Uterus (tissue), 3 donors: ENCODE measurements at regions not wholly inside any gene's neighbourhood (a gene's known extent, or its start where the extent isn't known, plus 50 kb on each side); places are given as distances from the start of the nearest gene placed in this dataset.

Experiments used
- DNase-seq, 2 donors: peaks; one replicate each; pipeline ENCODE4 v3.0.0-alpha.2; 2019 to 2020
- H3K27ac ChIP-seq, 2 donors: fragments of 200-600 bp; sonication (generic); 1 replicate in 1 of 2; 2 replicates in 1 of 2; pipeline ENCODE4 v1.5.1; 2016 to 2018
- H3K27me3 ChIP-seq, 2 donors: fragments of 200-600 bp; sonication (generic); one replicate each; pipeline ENCODE4 v1.5.1; 2018 to 2019; ENCODE audit warnings: control low read depth in 1 of 2
- H3K36me3 ChIP-seq, 2 donors: fragments of 200-600 bp; sonication (generic); one replicate each; pipeline ENCODE4 v1.5.1; 2019; ENCODE audit warnings: control low read depth in 1 of 2
- H3K4me1 ChIP-seq, 2 donors: fragments of 200-600 bp; sonication (generic); one replicate each; pipeline ENCODE4 v1.5.1; 2018 to 2019; ENCODE audit warnings: control low read depth in 1 of 2
- H3K4me3 ChIP-seq, 2 donors: fragments of 200-600 bp; sonication (generic); 1 replicate in 1 of 2; 2 replicates in 1 of 2; pipeline ENCODE4 v1.5.1; 2018 to 2019; ENCODE audit warnings: mild to moderate bottlenecking in 1 of 2
- H3K9me3 ChIP-seq, 2 donors: fragments of 200-600 bp; sonication (generic); one replicate each; pipeline ENCODE4 v1.5.1; 2019; ENCODE audit warnings: control low read depth in 1 of 2
- CTCF ChIP-seq, 4 experiments: fragments of 200-600 bp in 2 of 4; fragments of 450-650 bp in 2 of 4; sonication (generic) in 2 of 4; IDR thresholded peaks; one replicate each; pipeline ENCODE4 v1.5.1; 2016 to 2019; ENCODE audit warnings: antibody characterized with exemption in 4 of 4, mild to moderate bottlenecking in 2 of 4, moderate library complexity in 1 of 4
- POLR2A ChIP-seq, 2 donors: fragments of 450-650 bp; IDR thresholded peaks; one replicate each; pipeline ENCODE4 v1.6.1; 2016; ENCODE audit warnings: antibody characterized with exemption in 2 of 2, mild to moderate bottlenecking in 1 of 2, moderate library complexity in 1 of 2
- intact Hi-C: fragments of 100-400 bp; cut with DNase I; formaldehyde crosslinking; loops from one replicate; pipeline ENCODE4 v1.15.1; 2023; ENCODE audit warnings: low total_unique reads
- donor health status: DM: yes; HTN: yes; CAD: no.

- no peak for DNase-seq
- no peak overlapping the region for H3K27ac ChIP-seq
- TF ChIP-seq CTCF (IDR thresholded peaks at IDR 0.05) = no peak
- no peak for TF ChIP-seq POLR2A (IDR thresholded peaks at IDR 0.05)
Measured at GRCh38 chr14:98910061-98910460, 361.9 kb downstream of the BCL11B start.

GRCh38 chr14:98912655-98913054 lies 359.3 kb downstream of the BCL11B start:
- Histone ChIP-seq H3K36me3 (no peaks in the 10 kb centered on the region), H3K27me3 (no peaks in the 10 kb centered on the region), H3K9me3 (no peaks in the 10 kb centered on the region), H3K27ac (no peak overlapping the region), H3K4me1 (no peaks in the 10 kb centered on the region), H3K4me3 (no peak overlapping the region)
- TF ChIP-seq CTCF (IDR thresholded peaks at IDR 0.05) (no peak), POLR2A (IDR thresholded peaks at IDR 0.05) (no peak)
- intact Hi-C loops = no loop called here
- no peak for DNase-seq

More at GRCh38 chr14:98910061-98910460, 361.9 kb downstream of the BCL11B start:
- Histone ChIP-seq H3K36me3 (no peaks in the 10 kb centered on the region), H3K27me3 (no peaks in the 10 kb centered on the region), H3K4me3 (no peak overlapping the region), H3K9me3 (no peaks in the 10 kb centered on the region), H3K4me1 (no peaks in the 10 kb centered on the region)
- intact Hi-C loops = no loop called here

- H3K4me1 ChIP-seq = no peaks in the 10 kb centered on the region
- H3K27me3 ChIP-seq = no peaks in the 10 kb centered on the region
- no peak overlapping the region for H3K4me3 ChIP-seq
- no peaks in the 10 kb centered on the region for H3K36me3 ChIP-seq
- TF ChIP-seq CTCF (IDR thresholded peaks at IDR 0.05) = no peak
- TF ChIP-seq POLR2A (IDR thresholded peaks at IDR 0.05) = no peak
- intact Hi-C loops = no loop called here
- DNase-seq = no peak
- H3K9me3 ChIP-seq = no peaks in the 10 kb centered on the region
- H3K27ac ChIP-seq = no peak overlapping the region
Measured at GRCh38 chr14:98913967-98914650, 357.9 kb downstream of the BCL11B start.

GRCh38 chr14:98914942-98915341 lies 357.1 kb downstream of the BCL11B start:
- Histone ChIP-seq H3K9me3 (no peaks in the 10 kb centered on the region), H3K4me3 (no peak overlapping the region), H3K27me3 (no peaks in the 10 kb centered on the region), H3K4me1 (no peaks in the 10 kb centered on the region), H3K27ac (no peak overlapping the region), H3K36me3 (no peaks in the 10 kb centered on the region)
- no peak for DNase-seq
- TF ChIP-seq CTCF (IDR thresholded peaks at IDR 0.05) = no peak
- TF ChIP-seq POLR2A (IDR thresholded peaks at IDR 0.05) = no peak
- intact Hi-C loops = no loop called here

- no peaks in the 10 kb centered on the region for H3K9me3 ChIP-seq
- no peaks in the 10 kb centered on the region for H3K27me3 ChIP-seq
- no peaks in the 10 kb centered on the region for H3K36me3 ChIP-seq
- no peak for TF ChIP-seq POLR2A (IDR thresholded peaks at IDR 0.05)
- TF ChIP-seq CTCF (IDR thresholded peaks at IDR 0.05) = no peak
- H3K4me3 ChIP-seq = no peak overlapping the region
- no peak overlapping the region for H3K27ac ChIP-seq
- intact Hi-C loops = no loop called here
- H3K4me1 ChIP-seq = no peaks in the 10 kb centered on the region
- no peak for DNase-seq
Measured at GRCh38 chr14:98915625-98916024, 356.4 kb downstream of the BCL11B start.
